ENCODE measurements at regions not wholly inside any gene's neighbourhood (a gene's known extent, or its start where the extent isn't known, plus 50 kb on each side); places are given as distances from the start of the nearest gene placed in this dataset.

DNA sequence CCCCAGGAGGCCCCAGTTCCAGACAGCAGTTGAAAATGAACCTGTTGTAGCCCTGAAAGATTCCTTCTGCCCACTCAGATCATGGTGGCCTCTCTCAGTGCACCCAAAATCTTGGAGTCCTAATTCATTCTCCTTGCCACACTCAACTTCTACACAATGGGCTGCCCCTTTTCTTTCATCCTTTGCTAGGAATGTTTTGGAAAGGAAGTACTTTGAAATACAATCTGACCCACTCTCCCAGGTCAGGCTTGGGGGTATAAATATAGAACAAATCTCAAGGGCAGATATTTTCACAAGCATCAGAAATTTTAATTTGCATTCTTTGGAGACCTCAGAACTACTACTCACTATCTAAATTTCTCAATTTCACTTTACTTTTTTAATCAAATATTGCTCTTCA, 103.2 kb upstream of the SH3BP4 start:
- no peak overlapping the region for H3K4me3 ChIP-seq
- ChIA-PET CTCF (no interaction called here), RAD21 (ENCODE audit: unreplicated experiment) (no interaction called here), SMC1A (ENCODE audit: uncharacterized antibody, unreplicated experiment) (no interaction called here), POLR2A (no interaction called here)
- no peaks in the 10 kb centered on the region for H3K79me2 ChIP-seq (ENCODE audit: control insufficient read depth, insufficient read depth, low read length)
- H3K4me1 ChIP-seq (ENCODE audit: control insufficient read depth, insufficient read depth, low read length) = no peaks in the 10 kb centered on the region
- H2AFZ ChIP-seq (ENCODE audit: control insufficient read depth, low read depth, low read length) = no peak overlapping the region
- no peak overlapping the region for H3K4me2 ChIP-seq (ENCODE audit: control insufficient read depth, insufficient read depth)
- no peaks in the 10 kb centered on the region for H3K36me3 ChIP-seq (ENCODE audit: control insufficient read depth in 2 of 2, insufficient read depth in 2 of 2, low read length in 1 of 2)
- FAIRE-seq = no peak
- no peak for DNase-seq (ENCODE audit: low read depth, low spot score)
- H4K20me1 ChIP-seq (ENCODE audit: control insufficient read depth, insufficient read depth) = no peaks in the 10 kb centered on the region
- in situ Hi-C loops (cut with MboI) (no loop called here), intact Hi-C loops (cut with micrococcal nuclease; ENCODE audit: unreplicated experiment) (no loop called here)
- no peaks in the 10 kb centered on the region for H3K9me3 ChIP-seq (replicated peaks; ENCODE audit: control insufficient read depth, insufficient read depth, low read length)
- TF ChIP-seq NR2C2 (IDR thresholded peaks at IDR 0.05; ENCODE audit: borderline replicate concordance, control insufficient read depth, insufficient read length, low read depth) = no peak
- TF ChIP-seq HCFC1 (IDR thresholded peaks at IDR 0.05; ENCODE audit: low read length) = no peak
- TF ChIP-seq HDGF (IDR thresholded peaks at IDR 0.05) = no peak
- no peak for TF ChIP-seq JUNB (IDR thresholded peaks at IDR 0.05)
- TF ChIP-seq, protein P1, sequence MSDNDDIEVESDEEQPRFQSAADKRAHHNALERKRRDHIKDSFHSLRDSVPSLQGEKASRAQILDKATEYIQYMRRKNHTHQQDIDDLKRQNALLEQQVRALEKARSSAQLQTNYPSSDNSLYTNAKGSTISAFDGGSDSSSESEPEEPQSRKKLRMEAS (IDR thresholded peaks at IDR 0.05; ENCODE audit: low read depth, low read length) = no peak
- TF ChIP-seq RFX5 (IDR thresholded peaks at IDR 0.05; ENCODE audit: low read depth, low read length) = no peak
- TF ChIP-seq, protein P2, sequence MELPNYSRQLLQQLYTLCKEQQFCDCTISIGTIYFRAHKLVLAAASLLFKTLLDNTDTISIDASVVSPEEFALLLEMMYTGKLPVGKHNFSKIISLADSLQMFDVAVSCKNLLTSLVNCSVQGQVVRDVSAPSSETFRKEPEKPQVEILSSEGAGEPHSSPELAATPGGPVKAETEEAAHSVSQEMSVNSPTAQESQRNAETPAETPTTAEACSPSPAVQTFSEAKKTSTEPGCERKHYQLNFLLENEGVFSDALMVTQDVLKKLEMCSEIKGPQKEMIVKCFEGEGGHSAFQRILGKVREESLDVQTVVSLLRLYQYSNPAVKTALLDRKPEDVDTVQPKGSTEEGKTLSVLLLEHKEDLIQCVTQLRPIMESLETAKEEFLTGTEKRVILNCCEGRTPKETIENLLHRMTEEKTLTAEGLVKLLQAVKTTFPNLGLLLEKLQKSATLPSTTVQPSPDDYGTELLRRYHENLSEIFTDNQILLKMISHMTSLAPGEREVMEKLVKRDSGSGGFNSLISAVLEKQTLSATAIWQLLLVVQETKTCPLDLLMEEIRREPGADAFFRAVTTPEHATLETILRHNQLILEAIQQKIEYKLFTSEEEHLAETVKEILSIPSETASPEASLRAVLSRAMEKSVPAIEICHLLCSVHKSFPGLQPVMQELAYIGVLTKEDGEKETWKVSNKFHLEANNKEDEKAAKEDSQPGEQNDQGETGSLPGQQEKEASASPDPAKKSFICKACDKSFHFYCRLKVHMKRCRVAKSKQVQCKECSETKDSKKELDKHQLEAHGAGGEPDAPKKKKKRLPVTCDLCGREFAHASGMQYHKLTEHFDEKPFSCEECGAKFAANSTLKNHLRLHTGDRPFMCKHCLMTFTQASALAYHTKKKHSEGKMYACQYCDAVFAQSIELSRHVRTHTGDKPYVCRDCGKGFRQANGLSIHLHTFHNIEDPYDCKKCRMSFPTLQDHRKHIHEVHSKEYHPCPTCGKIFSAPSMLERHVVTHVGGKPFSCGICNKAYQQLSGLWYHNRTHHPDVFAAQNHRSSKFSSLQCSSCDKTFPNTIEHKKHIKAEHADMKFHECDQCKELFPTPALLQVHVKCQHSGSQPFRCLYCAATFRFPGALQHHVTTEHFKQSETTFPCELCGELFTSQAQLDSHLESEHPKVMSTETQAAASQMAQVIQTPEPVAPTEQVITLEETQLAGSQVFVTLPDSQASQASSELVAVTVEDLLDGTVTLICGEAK (IDR thresholded peaks at IDR 0.05; ENCODE audit: borderline replicate concordance) = no peak
- TF ChIP-seq, protein P3, sequence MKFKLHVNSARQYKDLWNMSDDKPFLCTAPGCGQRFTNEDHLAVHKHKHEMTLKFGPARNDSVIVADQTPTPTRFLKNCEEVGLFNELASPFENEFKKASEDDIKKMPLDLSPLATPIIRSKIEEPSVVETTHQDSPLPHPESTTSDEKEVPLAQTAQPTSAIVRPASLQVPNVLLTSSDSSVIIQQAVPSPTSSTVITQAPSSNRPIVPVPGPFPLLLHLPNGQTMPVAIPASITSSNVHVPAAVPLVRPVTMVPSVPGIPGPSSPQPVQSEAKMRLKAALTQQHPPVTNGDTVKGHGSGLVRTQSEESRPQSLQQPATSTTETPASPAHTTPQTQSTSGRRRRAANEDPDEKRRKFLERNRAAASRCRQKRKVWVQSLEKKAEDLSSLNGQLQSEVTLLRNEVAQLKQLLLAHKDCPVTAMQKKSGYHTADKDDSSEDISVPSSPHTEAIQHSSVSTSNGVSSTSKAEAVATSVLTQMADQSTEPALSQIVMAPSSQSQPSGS (IDR thresholded peaks at IDR 0.05; ENCODE audit: low read length) = no peak
- H3K9ac ChIP-seq (ENCODE audit: control insufficient read depth, insufficient read depth, low read length) = no peak overlapping the region
- ATAC-seq = no peak
- no TSS peak for BruUV-seq (replicated peaks)
- no peaks in the 10 kb centered on the region for H3K27me3 ChIP-seq (replicated peaks in 1 of 2; ENCODE audit: control insufficient read depth in 2 of 2, insufficient read depth in 2 of 2, low read length in 1 of 2)
- H3K27ac ChIP-seq (ENCODE audit: control insufficient read depth, insufficient read depth) = no peak overlapping the region
